ENCODE measurements at regions not wholly inside any gene's neighbourhood (a gene's known extent, or its start where the extent isn't known, plus 50 kb on each side); places are given as distances from the start of the nearest gene placed in this dataset.

DNA sequence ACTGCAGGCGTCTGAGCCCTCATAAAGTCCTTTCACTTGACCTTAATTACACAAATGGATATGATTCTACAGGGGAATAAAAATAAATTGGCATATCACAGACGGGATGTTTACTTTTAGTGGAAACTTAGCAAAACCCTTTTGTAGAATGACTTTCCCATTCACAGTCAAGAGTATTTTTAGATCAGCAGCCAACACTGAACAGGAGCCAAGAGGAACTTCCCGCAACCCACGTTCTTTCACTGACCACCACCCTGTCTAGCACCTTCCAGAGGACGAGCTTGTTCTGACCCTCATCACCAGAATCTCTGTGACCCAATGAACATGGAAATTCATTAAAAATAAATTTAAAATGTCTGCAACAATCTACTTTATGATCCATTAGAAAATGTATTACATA, 119.0 kb upstream of the SNTG2 start:
- FAIRE-seq (no peak), DNase-seq (ENCODE audit: low spot score) (no peak)

DNA sequence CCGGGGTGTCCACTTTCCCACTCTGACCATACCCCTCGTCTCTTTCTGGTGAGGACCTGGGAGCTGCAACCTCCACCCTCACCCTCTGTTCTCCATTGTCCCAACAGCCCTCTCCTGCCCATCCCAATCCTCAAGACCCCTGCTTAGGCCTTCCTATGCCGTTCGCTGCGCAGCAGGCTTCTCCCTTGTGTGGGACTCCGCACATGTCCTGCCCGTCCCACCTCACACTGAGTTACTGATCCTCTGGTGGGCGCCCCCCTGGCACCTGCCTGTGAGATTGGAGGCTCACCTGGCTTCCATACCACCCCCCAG, 119.5 kb upstream of the SNTG2 start:
- DNase-seq (ENCODE audit: low spot score), result no peak
- FAIRE-seq, result no peak

DNA sequence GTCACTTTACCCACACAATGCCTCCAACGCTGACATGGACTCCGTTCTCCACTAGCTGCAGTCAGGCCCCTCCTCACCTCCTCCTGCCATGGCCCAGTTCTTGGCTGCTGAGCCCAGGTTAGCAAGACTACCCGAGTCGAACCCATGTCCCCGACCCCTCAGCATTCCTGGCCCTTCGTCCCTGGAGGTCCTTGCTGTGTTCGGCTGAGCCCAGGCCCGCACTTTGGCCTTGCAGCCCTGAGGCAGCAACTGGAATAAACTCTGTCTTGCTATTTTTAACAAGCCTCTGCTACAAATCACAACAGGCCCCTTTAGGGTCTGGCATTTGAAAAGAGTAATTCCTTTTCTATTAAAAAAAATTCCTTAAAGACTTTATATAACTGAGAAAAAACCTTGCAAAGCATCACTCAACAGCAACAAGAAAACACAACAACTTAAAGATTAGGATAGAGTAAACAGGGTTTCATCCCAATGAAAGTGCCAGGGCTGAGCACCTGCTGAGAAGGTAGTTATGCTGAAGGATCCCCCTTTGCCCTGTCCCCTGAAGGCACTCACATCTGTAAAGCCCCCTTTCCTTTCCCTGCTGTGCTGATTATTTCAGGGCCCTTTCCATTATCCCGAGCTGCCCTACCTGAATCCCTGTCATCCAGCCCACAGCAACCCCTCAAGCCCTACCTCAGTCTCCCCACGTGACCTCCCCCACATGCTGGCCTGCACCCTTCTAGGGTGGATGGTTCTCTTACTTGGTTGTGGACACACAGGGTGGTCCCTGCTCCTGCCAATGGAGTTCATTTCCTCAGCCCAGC, 120.0 kb upstream of the SNTG2 start:
- no peak for DNase-seq (ENCODE audit: low spot score)

DNA sequence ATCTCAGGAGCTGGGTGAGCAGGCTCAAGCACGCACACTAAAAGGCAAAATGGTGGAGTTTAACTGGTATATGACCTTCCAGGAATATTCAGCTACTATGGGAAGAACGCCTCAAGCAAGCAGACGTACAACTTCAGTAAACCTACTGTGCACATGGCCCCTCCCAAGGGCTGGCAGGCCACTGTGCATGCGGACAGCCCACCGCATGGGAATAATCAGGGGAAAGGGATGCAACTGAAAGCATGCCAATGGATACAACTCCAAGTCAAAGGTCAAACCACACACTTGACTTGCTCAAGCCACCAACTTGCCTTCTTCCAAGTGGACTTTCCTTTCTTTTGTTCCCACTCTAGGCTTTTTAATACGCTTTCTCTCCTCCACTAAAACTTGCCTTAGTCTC, 121.6 kb upstream of the SNTG2 start:
- no peak for DNase-seq (ENCODE audit: low spot score)

More for the DNA sequence above, 120.0 kb upstream of the SNTG2 start:
- FAIRE-seq, result no peak

DNA sequence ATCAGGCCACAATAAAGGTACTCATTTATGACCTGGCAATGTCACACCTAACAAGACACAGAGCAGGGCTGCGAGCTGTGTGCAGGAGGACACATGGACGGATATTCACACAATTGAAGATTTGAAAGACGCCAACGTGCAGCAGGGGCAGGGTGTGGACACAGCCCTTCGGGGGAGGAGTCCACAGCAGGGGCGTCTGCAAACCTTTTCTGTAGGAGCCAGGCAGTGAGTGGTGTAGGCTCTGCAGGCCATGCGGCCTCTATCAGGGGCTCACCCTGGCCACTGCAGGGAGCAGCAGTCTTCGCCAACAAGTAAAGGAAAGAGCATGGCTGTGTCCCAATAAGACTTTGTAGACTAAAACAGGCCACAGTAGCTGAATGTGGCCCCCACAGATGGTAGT, 125.7 kb upstream of the SNTG2 start:
- DNase-seq (ENCODE audit: low spot score) (no peak), FAIRE-seq (no peak)

More for the DNA sequence above, 121.6 kb upstream of the SNTG2 start:
- no peak for FAIRE-seq

DNA sequence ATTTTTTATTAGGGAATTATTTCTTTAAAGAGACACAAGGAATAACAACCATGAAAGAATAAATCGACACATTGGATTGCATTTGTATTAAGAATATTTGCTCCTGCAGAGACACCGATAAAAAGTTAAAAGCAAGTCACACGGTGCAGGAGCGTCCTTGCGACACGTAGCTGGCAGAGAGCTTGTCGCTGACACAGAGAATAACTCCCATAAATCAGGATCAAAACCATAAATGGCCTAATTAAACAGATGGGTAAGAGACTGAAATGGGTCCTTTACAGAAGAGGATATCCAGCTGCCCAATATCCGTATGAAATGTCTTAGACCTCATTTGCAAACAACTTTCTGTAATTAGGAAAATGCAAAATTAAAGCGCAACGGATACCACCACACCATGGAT, 126.1 kb upstream of the SNTG2 start:
- DNase-seq (ENCODE audit: low spot score), result no peak

DNA sequence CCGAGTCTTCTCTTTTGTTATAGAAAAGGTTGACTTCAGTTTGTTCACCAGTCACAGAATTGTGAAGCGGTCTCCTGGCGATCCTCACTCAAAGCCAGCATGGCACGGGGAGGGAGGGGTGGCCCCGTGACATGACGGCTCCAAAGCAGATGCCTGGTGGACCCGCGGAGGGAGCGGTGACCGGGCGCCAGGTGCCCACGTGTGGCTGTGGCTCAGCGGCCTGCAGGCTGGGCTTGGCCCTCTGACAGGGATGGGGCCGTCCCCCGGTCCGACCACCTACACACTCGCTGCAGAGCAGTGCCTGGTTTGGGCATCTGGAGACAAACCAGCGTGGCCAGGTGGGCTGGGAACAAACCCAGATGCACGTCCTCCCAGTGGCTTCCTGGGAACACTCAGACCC, 129.1 kb upstream of the SNTG2 start:
- no peak for DNase-seq (ENCODE audit: low spot score)
- FAIRE-seq, result no peak

More for the DNA sequence above, 126.1 kb upstream of the SNTG2 start:
- no peak for FAIRE-seq

DNA sequence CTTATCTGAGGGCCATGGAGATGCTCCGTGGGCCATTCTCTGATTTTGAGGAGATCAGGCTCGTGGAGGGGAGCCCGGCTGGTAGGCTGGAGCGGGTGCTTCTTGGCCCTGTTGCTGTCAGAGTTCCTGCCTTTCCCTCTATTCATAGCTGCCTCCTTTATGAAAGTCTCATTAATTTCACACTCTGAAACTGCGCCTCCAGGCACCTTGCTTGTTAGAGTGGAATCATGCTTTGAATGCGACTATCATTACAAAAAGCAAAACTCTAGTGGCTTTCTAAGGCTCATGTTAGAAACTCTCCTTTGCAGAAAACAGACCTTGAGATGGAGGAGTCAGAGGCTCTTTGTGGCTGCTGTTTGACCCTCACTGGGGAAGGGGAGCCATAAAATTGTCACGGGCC, 131.0 kb upstream of the SNTG2 start:
- no peak for FAIRE-seq

DNA sequence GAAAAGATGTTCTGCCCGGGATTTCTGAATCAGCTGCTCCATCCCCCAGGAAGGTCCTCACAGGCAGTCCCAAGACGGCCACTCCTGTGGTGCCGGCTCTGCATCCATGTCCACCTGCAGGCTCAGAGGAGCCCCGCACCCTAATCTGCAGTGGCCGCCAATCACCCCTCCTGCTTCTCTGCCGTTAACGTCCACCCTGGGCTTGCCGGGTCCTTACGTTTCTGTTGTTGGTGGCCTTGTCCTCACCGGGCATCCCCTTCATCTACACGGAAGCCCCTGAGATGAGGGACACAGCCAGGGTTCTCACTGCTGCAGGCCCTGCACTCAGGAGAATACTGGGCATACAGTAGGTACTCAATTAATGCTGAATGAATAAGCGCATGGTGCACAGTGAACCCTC, 131.5 kb upstream of the SNTG2 start:
- DNase-seq (ENCODE audit: low spot score) (no peak), FAIRE-seq (no peak)

More for the DNA sequence above, 131.0 kb upstream of the SNTG2 start:
- no peak for DNase-seq (ENCODE audit: low spot score)

DNA sequence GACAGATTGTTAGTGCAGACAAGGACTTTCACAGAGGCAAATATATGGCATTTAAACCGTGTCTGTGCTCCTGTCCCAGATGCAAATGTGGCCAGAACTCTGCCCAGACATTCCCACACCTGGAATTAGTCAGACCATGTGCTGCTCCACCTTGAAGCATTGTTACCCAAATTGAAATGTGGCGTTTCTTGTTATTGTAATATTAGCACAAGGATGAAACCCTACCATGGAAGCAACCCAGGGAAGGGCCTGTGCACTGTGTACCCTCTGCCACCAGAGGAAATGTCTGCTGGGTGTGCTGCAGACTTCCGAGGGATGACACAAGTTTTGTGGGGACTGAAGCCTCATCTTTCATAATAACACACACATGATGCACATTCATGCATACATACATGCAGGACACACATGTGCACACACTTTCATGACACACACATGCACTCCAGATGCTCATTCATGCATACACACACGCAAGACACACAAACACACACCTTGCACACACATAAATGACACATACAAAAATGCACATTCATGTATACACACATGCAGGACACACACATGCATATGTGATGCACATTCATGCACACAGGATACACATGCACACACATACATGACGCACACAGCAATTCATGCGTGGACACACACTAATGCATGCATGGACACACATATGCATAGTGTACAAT, 133.2 kb upstream of the SNTG2 start:
- FAIRE-seq (peak; percentile 23), DNase-seq (ENCODE audit: low spot score) (no peak)

DNA sequence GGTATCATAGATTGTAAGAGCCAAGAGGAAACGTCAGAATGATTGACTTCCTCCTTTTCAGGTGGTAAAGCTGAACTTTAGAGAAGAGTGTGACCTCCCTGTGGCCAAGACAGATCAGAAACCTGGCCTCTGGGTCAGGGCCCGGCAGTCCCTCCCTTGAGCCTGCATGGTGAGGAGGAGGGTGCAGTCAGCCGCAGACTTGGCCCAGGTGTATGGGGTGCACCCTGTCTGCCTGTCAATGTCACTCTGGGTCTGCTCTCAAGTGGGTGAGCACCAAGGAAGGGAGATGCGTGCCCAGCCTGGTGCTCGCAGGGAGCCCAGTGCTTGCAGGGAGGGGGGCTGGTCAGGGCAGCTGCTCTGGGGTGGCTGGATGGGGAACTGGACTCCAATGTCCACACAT, 134.4 kb upstream of the SNTG2 start:
- FAIRE-seq, result no peak
- no peak for DNase-seq (ENCODE audit: low spot score)

DNA sequence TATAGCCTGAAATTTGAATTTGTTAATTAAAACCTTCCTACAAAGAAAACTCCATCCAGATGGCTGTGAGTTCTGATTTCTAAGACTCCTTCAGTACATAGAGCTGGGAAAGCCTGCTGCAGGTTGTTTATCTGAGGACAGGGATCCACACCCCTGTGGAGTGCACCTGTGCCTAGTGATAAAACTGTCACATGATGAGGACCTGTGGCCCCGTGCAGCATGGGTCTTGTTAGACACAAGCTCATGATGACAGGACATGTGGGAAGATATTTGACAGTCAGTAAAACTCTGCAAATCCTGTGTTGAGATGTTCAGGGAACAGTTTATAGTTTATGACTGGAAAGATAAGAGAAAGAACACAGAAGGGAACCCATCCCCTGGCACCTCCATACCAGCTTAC, 133.2 kb upstream of the TMEM18 start:
- DNase-seq (ENCODE audit: low spot score) (no peak), FAIRE-seq (no peak)

DNA sequence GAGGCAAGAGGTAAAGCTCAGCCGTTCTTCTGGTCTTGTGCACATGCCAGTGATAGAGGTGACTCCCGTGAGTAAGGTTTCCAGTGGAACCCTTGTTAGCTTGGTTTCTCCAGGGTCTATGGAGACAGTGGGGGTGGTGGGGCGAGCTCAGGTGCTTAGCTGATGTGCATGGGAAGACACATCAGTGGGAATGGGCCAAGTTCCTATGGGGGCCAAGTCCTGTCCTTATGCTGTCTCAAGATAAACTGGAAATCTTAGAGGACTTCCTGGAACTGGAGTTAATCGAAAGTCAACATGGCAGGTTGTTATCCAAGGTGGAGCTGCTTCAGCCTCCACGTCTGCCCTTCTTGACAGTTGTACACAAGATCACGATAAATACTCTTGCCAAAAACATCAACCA, 130.1 kb upstream of the TMEM18 start:
- DNase-seq (ENCODE audit: low spot score) (no peak), FAIRE-seq (no peak)

DNA sequence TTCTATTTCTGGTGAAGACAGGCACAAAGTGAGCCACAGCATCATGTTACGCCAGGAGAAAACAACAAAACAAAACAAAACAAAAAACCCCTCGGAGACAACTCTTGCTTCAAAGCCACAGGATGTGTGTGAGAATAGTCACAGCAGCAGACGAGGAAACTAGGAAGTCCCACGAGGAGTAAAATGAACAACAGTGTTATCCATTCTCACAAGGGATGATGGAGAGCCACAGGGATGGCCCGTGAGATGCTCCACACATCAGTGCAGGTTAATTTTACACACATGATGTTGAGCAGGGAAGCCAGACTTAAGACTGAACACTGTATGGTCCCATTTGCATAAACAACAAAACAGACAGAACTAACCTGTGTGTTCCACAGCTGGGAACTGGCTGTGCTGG, 128.5 kb upstream of the TMEM18 start:
- DNase-seq (ENCODE audit: low spot score) (no peak), FAIRE-seq (no peak)

DNA sequence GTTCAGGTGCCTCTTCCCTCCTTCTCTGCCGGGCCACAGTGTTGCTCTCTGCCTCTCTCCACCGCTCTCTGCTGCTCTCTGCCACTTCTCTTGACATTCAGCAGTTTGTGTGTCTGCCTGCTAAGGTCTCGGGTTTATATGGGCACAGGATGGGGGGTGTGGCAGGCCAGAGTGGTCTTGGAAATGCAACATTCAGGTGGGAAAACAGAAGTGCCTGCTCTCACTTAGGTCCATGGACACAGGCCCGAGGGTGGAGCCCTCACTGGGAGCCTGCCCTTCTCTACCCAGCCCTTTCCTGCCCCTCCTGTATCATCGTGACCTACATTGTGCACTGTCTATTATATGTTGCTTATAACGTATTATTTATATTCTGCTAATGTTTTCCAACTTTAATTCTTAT, 120.8 kb upstream of the TMEM18 start:
- no peak for DNase-seq (ENCODE audit: low spot score)
- no peak for FAIRE-seq

DNA sequence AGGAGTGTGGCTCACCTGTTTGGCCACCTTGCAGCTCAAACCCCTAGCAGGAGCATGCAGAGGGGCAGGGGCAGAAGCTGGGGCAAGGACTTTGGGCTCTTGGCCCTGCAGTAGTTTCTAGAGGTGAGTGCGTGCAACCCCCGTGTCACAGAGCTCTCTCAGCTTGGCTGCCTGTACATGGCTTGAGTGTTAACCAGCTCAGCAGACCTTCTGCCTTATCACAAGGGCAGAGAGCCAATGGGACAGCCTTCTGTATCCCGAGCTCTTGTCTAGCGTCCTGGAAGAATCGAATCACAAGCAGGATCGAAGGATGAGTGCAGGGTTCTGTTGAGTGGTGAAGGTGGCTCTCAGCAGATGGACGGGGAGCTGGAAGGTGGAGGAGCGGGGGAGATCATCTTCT, 120.3 kb upstream of the TMEM18 start:
- FAIRE-seq, result no peak
- DNase-seq (ENCODE audit: low spot score), result no peak

DNA sequence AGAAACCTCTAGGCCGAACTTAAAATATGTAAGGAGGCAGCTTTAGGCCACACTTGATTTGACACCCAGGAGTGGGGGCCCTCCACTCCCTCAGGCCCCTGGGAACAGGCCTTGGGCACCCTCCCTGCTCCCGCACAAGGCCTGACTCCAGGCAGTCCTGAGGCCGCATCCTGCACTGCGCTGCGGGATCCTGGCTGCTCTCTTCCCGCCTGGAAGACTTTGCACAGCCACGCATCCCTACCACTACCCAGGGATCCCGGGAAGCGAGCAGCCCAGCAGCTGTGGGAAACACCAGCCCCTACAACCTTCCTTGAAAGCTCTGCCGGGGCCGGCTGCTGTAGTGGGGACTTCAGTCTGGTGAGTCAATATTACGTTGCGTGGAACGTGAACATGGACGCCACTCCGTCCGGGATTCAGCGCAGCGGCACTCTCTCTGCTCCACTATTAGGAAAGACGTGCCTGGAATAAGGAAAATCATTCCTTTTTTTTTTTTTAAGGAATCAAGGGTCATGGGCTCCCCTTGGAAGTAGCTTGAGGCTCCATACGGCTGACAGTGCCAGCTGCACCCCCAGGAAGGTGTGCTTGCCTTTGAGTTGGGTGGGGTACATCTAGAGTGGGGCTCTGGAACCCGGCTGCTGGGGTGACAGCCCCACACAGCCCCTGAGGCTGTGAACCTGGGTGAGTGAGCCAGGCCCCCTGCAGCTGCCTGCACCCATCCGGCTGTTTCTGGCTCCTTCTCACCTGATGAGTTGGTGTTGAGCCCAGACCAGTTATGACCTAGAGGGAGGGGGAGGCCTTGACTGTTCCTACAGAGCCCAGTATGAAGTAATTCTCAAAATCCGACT, 119.2 kb upstream of the TMEM18 start:
- no peak for DNase-seq (ENCODE audit: low spot score)
- FAIRE-seq, result no peak

DNA sequence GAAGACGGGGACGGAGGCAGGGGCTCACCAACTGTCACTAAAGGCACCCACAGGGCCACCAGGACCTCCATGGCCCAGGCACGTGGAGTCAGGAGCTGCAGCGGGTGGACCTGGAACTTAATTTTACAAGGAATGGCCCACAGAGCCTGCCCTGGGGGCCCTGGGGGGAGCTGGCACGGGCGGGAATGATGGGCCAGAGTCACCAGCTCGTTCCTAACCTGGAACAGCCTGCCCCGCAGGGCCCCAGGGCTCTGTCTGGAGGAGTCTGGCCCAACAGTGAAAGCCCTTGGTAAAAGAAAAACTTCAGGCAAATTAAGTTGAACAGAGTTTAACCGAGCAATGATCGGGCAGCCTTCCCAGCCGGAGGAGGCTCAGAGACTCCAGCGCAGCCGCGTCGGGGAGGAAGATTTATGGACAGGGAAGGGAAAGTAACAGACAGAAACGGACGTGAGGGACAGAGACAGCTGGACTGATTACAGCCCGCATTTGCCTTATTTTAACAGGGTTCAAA, 118.4 kb upstream of the TMEM18 start:
- no peak for DNase-seq (ENCODE audit: low spot score)
- FAIRE-seq, result no peak

DNA sequence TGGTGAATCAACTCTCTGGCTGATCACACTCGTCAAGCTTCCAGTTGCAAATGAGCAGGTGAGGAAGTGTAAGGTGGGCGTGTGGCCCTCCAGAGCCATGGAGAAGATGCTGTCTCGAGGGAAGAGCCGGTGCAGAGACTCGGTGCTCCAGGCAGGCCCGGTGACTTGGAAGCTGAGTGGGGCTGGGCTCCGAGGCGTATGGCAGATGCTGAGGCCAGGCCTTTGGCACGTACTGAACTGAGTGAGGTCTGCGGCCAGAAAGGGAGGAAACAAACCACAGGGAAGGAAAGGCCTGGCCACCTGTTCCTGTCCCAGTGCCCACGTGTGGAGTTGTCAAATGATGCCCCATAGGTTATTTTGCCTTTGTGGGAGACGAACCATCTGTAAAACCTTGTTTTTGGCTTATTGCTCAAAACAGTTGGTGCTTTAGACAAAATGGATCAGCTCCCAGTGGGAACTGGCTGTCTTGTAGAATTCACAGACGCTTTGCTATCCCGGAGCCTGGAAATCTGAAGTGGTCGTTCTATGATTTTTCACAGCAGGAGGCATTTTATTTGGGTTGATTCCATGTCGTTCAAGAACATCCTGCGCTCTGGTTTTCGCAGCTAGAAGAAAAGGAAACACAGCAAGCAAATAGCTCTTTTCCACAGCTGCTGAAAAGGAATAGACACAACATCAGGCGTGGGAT, 117.5 kb upstream of the TMEM18 start:
- DNase-seq (ENCODE audit: low spot score), result no peak

DNA sequence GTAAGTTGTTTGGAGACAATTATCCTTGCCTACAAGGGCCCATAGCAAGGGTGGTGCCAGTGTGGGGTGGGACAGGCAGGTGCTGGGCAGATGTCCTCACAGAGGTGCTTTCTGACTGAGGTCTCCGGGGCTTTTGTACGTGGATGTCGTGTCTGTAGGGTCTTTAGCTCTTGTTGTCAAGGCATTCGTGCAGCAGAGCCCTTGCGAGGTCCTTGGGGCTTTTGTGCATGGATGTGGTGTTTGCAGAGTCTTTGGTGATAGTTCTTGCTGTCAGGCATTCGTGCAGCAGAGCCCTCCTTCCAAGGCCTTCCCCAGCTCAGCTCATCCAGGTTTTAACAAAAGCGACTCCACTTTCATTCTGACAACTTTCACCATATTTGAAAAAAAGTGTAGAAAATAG, 116.0 kb upstream of the TMEM18 start:
- no peak for FAIRE-seq

More for the DNA sequence above, 117.5 kb upstream of the TMEM18 start:
- FAIRE-seq, result no peak

DNA sequence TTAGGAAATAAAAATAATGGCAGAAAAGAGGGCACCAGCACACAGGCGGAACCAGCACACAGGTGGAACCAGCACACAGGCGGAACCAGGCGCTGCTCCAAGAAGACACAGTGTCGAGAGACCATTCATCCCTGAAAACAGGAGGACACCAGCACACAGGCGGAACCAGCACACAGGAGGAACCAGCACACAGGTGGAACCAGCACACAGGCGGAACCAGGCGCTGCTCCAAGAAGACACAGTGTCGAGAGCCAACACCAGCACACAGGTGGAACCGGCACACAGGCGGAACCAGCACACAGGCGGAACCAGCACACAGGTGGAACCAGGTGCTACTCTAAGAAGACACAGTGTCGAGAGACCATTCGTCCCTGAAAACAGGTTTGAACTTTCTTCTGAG, 115.5 kb upstream of the TMEM18 start:
- FAIRE-seq (no peak), DNase-seq (ENCODE audit: low spot score) (no peak)

More for the DNA sequence above, 116.0 kb upstream of the TMEM18 start:
- DNase-seq (ENCODE audit: low spot score), result no peak
